ENCODE measurements at regions not wholly inside any gene's neighbourhood (a gene's known extent, or its start where the extent isn't known, plus 50 kb on each side); places are given as distances from the start of the nearest gene placed in this dataset.

DNA sequence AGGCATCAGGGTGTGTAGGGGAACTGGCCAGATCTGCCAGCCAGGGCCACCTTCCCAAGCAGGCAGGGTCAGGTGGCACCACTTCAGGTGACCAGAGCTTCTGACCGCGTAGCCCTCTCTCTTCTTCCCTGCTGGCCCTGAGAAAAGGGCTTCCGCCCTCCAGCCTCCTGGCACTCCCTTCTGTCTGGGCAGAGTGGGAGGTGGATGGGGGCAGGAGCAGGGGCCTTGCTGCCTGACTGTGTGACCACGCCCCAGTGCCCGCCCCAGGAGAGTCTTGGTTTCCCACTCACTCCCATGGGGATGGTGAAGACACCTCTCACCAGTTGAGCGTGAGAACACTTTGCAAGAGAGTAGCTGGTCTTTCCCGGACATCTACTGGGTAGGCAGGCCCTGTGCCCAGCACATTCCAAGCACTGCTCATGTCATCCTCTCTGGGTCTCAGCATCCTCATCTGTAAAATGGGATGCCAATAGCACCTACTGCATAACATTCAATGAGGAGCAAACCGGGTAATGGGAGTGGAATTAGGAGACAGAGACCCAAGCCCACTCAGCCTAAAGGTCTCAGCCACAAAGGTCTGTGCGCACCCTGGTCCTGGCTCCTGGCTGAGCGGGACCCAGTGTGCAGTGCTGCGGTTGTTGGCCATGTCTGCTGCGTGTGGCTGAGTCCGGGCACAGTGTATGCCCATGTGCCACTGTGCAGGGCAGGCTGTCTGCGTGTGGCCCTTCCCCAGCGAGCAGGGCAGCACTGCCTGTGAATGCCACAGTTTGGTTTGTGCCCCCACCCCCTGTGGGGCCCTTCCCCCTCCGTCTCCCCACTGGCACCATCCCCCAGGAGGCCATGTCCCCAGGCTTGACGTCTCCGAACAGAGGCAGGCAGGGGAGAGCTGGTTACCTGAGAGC lies 179.1 kb upstream of the IER5L start:
- TF ChIP-seq, protein P1, sequence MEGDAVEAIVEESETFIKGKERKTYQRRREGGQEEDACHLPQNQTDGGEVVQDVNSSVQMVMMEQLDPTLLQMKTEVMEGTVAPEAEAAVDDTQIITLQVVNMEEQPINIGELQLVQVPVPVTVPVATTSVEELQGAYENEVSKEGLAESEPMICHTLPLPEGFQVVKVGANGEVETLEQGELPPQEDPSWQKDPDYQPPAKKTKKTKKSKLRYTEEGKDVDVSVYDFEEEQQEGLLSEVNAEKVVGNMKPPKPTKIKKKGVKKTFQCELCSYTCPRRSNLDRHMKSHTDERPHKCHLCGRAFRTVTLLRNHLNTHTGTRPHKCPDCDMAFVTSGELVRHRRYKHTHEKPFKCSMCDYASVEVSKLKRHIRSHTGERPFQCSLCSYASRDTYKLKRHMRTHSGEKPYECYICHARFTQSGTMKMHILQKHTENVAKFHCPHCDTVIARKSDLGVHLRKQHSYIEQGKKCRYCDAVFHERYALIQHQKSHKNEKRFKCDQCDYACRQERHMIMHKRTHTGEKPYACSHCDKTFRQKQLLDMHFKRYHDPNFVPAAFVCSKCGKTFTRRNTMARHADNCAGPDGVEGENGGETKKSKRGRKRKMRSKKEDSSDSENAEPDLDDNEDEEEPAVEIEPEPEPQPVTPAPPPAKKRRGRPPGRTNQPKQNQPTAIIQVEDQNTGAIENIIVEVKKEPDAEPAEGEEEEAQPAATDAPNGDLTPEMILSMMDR (IDR thresholded peaks at IDR 0.05), result no peak
- TF ChIP-seq RAD21 (IDR thresholded peaks at IDR 0.05; ENCODE audit: low read length), result no peak
